ENCODE measurements at regions not wholly inside any gene's neighbourhood (a gene's known extent, or its start where the extent isn't known, plus 50 kb on each side); places are given as distances from the start of the nearest gene placed in this dataset.

DNA sequence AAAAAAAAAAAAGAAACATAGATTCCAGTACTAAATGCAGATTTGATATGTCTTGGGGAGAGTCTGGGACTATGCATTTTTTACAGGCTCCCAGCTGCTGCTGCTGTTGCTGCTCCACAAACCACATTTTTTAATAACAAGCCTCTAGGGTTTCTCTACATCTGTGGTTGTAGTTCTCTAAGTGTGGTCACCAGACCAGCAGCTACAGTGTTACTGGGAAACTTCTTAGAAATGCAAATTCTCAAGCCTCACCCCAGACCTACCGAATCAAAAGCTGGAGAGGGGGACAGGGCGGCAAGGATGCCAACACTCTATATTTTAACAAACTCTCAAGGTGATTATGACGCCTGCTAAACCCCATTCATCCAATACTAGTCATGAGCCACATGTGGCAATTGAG lies 293.4 kb upstream of the PTGER4 start:
- peak; percentile 35 for DNase-seq (ENCODE audit: low read depth)
- TF ChIP-seq, protein P1, sequence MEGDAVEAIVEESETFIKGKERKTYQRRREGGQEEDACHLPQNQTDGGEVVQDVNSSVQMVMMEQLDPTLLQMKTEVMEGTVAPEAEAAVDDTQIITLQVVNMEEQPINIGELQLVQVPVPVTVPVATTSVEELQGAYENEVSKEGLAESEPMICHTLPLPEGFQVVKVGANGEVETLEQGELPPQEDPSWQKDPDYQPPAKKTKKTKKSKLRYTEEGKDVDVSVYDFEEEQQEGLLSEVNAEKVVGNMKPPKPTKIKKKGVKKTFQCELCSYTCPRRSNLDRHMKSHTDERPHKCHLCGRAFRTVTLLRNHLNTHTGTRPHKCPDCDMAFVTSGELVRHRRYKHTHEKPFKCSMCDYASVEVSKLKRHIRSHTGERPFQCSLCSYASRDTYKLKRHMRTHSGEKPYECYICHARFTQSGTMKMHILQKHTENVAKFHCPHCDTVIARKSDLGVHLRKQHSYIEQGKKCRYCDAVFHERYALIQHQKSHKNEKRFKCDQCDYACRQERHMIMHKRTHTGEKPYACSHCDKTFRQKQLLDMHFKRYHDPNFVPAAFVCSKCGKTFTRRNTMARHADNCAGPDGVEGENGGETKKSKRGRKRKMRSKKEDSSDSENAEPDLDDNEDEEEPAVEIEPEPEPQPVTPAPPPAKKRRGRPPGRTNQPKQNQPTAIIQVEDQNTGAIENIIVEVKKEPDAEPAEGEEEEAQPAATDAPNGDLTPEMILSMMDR (conservative IDR thresholded peaks at IDR 0.05; ENCODE audit: low read length): no peak
- no peak overlapping the region for H3K4me3 ChIP-seq (ENCODE audit: low read length)

GRCh38 chr5:40385544-40385943 lies 294.2 kb upstream of the PTGER4 start:
- H3K4me3 ChIP-seq (ENCODE audit: low read length): no peak overlapping the region
- peak; percentile 13 for DNase-seq (ENCODE audit: low read depth)
- TF ChIP-seq, protein P1 (conservative IDR thresholded peaks at IDR 0.05; ENCODE audit: low read length): no peak

DNA sequence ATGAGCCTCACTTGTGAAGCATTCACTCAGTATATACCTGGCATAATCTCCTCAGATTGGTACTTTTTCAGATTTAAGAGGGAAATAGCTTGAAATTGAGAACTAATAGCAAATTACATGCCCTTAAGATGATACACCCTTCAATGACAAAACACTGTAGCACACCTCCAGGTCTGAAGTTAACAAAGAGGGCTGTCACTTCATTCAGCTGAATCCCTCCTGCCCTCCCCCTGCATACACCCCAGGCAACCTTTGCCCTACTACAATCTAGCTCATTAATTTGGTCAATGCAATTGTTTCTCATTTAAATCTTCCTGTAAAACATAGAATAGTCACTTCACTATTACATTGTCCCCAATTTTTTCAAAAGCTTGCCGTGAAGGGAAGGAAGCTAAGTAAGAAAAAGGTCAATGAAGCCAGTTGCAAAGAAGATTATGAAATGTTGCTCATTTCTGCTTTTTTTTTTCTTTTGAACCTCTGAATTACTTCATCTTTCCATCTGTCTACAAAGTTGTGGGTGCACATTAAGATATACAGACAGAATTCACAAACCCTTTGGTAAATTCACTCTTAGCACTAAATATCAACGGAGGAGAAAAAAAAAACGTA lies 294.8 kb upstream of the PTGER4 start:
- H3K4me3 ChIP-seq (ENCODE audit: low read length): no peak overlapping the region
- TF ChIP-seq, protein P1 (conservative IDR thresholded peaks at IDR 0.05; ENCODE audit: low read length): no peak
- no peak for DNase-seq (ENCODE audit: low read depth)

DNA sequence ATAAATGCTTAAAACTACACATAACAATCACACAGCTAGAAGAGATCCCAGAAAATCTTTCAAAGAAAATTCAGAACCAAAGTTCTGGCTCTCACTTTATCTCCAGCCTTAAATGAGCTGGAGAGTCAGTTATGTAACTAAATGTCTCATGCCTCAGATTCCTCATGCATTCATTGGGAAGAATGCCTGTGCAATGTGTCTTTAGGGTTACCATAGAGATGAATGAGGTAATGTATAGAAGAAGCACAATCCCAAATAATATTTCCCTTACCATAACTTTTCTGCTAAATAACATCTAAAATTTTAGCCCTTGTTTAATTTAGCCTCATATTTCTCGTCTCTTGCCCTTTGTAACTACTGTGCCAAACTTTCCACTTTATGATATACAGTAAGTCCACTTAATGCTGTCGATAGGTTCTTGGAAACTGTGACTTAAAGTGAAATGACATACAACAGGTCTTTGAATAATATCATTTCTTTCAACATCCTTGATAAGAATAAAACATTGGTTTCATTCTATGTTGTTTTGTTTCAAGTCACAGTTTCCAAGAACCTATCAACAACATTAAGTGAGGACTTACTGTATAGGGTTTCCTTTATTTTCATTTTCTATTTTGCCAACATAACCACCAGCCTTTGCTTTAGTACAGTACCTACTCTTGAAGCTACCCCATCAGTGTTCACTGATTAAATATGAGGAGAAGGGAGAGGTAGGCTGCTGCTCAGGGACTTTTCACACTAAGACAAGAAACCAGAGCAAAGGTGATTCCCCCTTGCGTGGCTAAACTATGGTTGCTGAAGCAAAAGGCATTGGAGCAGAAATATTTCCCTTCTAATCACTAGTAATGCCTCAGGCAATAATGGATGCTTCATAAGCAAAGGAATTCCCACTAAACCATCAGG lies 295.7 kb upstream of the PTGER4 start:
- H3K4me3 ChIP-seq (ENCODE audit: low read length): no peak overlapping the region
- peak; percentile 66 for DNase-seq (ENCODE audit: low read depth)
- TF ChIP-seq, protein P1 (conservative IDR thresholded peaks at IDR 0.05; ENCODE audit: low read length): no peak

GRCh38 chr5:40381676-40382363 lies 297.9 kb upstream of the PTGER4 start:
- H3K4me3 ChIP-seq (ENCODE audit: low read length): no peak overlapping the region
- TF ChIP-seq, protein P1 (conservative IDR thresholded peaks at IDR 0.05; ENCODE audit: low read length): no peak
- DNase-seq (ENCODE audit: low read depth): no peak

DNA sequence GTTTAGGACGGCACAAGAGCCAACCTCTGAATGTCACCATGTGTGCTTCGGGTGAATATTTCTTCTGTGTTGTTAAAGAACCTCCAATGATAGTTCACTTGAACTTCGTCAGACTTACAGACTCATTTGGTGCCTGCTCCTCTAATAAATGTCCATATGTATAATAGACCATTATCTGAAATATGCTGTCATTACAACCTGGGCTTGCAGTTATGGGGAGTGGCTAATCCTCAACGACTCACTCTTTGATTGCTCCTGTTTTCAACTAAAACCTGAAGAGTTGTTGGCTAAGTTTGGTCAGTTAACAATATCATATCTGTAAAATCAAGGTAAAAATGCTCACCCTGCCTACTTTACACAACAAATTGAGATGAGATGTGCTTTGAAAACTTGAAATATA lies 298.7 kb upstream of the PTGER4 start:
- no peak for DNase-seq (ENCODE audit: low read depth)
- TF ChIP-seq, protein P1 (conservative IDR thresholded peaks at IDR 0.05; ENCODE audit: low read length): no peak
- no peak overlapping the region for H3K4me3 ChIP-seq (ENCODE audit: low read length)
